Erythroblast (primary cell): ENCODE measurements at regions not wholly inside any gene's neighbourhood (a gene's known extent, or its start where the extent isn't known, plus 50 kb on each side); places are given as distances from the start of the nearest gene placed in this dataset.

ENCODE experiments used
- GATA1 ChIP-seq: IDR thresholded peaks from 2 replicates; pipeline ENCODE4 v1.6.1; 2011; ENCODE audit warnings: low read depth, mild to moderate bottlenecking, control low read depth, low read length, moderate library complexity
- POLR2A ChIP-seq: IDR thresholded peaks from 2 replicates; pipeline ENCODE4 v1.6.1; 2011; ENCODE audit warnings: mild to moderate bottlenecking, low read length

GRCh38 chr5:74109344-74109743 is 483.3 kb downstream of the ARHGEF28 start:
- TF ChIP-seq POLR2A: no peak
- TF ChIP-seq GATA1: no peak
